Uterus (tissue), 2 donors: ENCODE measurements at regions not wholly inside any gene's neighbourhood (a gene's known extent, or its start where the extent isn't known, plus 50 kb on each side); places are given as distances from the start of the nearest gene placed in this dataset.

Experiments used
- POLR2A ChIP-seq, 2 donors: fragments of 450-650 bp; IDR thresholded peaks; one replicate each; pipeline ENCODE4 v1.6.1; 2016; ENCODE audit warnings: antibody characterized with exemption in 2 of 2, mild to moderate bottlenecking in 1 of 2, moderate library complexity in 1 of 2
- TF ChIP-seq, protein P1 (sequence below), 4 experiments: fragments of 200-600 bp in 2 of 4; fragments of 450-650 bp in 2 of 4; sonication (generic) in 2 of 4; IDR thresholded peaks; one replicate each; pipeline ENCODE4 v1.5.1; 2016 to 2019; ENCODE audit warnings: antibody characterized with exemption in 4 of 4, mild to moderate bottlenecking in 2 of 4, moderate library complexity in 1 of 4

DNA sequence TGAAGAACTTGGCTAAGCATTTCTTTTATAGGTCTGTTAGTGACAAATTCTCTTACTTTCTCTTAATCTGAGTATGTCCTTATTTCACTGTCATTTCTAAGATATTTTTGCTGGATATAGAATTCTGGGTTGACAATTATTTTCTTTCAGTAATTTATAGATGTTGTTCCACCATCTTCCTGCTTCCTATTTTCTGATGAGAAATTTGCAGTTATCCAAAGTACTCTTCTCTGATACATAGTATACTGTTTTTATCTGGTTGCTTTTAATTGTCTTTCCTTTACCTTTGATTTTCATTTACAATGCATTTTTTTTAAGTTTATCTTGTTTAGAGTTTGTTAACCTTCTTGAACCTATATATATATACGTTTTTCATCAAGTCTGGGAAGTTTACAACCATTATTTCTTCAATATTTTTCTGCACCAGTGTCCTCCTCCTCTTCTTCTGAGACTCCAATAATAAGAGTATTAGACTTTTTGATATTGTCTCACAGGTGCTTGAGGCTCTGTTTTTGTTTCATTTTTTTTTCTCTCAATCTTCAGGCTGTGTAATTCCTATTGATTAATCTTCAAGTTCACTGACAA is 101.6 kb upstream of the INSIG1 start:
- TF ChIP-seq, protein P1, sequence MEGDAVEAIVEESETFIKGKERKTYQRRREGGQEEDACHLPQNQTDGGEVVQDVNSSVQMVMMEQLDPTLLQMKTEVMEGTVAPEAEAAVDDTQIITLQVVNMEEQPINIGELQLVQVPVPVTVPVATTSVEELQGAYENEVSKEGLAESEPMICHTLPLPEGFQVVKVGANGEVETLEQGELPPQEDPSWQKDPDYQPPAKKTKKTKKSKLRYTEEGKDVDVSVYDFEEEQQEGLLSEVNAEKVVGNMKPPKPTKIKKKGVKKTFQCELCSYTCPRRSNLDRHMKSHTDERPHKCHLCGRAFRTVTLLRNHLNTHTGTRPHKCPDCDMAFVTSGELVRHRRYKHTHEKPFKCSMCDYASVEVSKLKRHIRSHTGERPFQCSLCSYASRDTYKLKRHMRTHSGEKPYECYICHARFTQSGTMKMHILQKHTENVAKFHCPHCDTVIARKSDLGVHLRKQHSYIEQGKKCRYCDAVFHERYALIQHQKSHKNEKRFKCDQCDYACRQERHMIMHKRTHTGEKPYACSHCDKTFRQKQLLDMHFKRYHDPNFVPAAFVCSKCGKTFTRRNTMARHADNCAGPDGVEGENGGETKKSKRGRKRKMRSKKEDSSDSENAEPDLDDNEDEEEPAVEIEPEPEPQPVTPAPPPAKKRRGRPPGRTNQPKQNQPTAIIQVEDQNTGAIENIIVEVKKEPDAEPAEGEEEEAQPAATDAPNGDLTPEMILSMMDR (IDR thresholded peaks at IDR 0.05), result no peak
- no peak for TF ChIP-seq POLR2A (IDR thresholded peaks at IDR 0.05)
